Neural crest cell (in vitro differentiated cells): ENCODE measurements at regions not wholly inside any gene's neighbourhood (a gene's known extent, or its start where the extent isn't known, plus 50 kb on each side); places are given as distances from the start of the nearest gene placed in this dataset.

Experiments used
- DNase-seq: peaks from one replicate; pipeline ENCODE4 v3.0.0; 2021; ENCODE audit warnings: low read depth, mixed read lengths, low spot score
- H3K27ac Mint-ChIP-seq: one replicate; pipeline ENCODE4 v1.8.0; 2021; ENCODE audit warnings: mild to moderate bottlenecking, mixed read lengths; ENCODE audit not compliant: unreplicated experiment
- H3K27me3 Mint-ChIP-seq: 2 replicates; pipeline ENCODE4 v1.8.0; 2021; ENCODE audit warnings: low read depth, mild to moderate bottlenecking, mixed read lengths
- H3K36me3 Mint-ChIP-seq: 2 replicates; pipeline ENCODE4 v1.8.0; 2021; ENCODE audit warnings: low read depth, mild to moderate bottlenecking, mixed read lengths
- H3K4me1 Mint-ChIP-seq: 2 replicates; pipeline ENCODE4 v1.8.0; 2021; ENCODE audit warnings: mixed read lengths
- H3K4me3 Mint-ChIP-seq: one replicate; pipeline ENCODE4 v1.8.0; 2021; ENCODE audit warnings: mild to moderate bottlenecking, mixed read lengths
- H3K9me3 Mint-ChIP-seq: 2 replicates; pipeline ENCODE4 v1.8.0; 2021; ENCODE audit warnings: mixed read lengths
- TF ChIP-seq, protein P1 (sequence below): fragments of 200-600 bp; sonication (generic); conservative IDR thresholded peaks from 2 replicates; pipeline ENCODE4 v1.5.0; 2021; ENCODE audit warnings: antibody characterized with exemption, mild to moderate bottlenecking

DNA sequence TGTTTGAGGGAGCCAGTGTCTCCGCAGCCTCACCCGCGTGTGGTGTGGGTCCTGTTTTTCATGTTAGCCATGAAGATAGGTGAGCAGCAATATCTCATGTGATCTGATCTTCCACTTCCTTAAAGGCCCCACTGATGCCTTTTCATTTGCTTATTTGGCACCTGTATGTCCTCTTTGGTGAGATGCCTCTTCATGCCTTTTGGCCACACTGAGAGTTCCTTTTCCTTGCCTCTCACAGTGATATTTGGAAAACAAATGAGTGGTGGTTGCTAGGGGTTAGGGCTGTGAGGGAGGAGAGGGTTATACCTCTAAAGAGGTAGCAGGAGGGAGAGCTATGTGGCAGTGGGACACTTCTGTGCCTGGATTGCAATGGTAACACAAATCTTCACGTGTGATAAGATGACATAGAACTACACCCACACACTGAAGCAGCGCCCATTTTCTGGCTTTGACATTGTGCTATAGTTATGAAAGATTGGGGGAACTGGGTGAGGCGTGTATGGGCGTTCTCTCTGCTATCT lies 90.4 kb upstream of the TNS3 start:
- no peak overlapping the region for H3K27ac Mint-ChIP-seq
- no peak for DNase-seq
- H3K4me1 Mint-ChIP-seq = peaks cover 20% of the 10 kb centered on the region
- no peaks in the 10 kb centered on the region for H3K9me3 Mint-ChIP-seq
- no peaks in the 10 kb centered on the region for H3K36me3 Mint-ChIP-seq
- no peak overlapping the region for H3K4me3 Mint-ChIP-seq
- H3K27me3 Mint-ChIP-seq = peaks cover 2% of the 10 kb centered on the region
- TF ChIP-seq, protein P1, sequence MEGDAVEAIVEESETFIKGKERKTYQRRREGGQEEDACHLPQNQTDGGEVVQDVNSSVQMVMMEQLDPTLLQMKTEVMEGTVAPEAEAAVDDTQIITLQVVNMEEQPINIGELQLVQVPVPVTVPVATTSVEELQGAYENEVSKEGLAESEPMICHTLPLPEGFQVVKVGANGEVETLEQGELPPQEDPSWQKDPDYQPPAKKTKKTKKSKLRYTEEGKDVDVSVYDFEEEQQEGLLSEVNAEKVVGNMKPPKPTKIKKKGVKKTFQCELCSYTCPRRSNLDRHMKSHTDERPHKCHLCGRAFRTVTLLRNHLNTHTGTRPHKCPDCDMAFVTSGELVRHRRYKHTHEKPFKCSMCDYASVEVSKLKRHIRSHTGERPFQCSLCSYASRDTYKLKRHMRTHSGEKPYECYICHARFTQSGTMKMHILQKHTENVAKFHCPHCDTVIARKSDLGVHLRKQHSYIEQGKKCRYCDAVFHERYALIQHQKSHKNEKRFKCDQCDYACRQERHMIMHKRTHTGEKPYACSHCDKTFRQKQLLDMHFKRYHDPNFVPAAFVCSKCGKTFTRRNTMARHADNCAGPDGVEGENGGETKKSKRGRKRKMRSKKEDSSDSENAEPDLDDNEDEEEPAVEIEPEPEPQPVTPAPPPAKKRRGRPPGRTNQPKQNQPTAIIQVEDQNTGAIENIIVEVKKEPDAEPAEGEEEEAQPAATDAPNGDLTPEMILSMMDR = no peak

DNA sequence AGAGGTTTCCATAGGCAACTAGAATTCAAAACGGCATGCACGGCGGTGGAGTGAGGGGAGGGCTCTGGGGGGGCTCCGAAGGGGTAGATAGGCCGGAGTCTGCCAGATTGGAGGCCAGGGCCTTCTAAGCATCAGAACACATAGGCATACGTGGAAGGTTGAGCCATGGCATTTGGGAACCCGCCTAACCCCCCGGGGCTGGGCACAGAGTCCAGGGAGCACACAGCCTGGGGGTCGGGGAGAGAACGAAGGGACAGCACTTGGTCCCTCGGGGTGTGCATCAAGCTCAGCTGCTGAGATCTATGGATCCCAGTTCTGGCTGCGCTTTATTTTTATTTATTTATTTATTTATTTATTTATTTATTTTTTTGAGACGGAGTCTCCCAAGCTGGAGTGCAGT lies 89.4 kb upstream of the TNS3 start:
- Mint-ChIP-seq H3K4me1 (peaks cover 18% of the 10 kb centered on the region), H3K4me3 (no peak overlapping the region), H3K27ac (no peak overlapping the region), H3K27me3 (peaks cover 2% of the 10 kb centered on the region), H3K9me3 (no peaks in the 10 kb centered on the region), H3K36me3 (no peaks in the 10 kb centered on the region)
- TF ChIP-seq, protein P1 = no peak
- DNase-seq = no peak

DNA sequence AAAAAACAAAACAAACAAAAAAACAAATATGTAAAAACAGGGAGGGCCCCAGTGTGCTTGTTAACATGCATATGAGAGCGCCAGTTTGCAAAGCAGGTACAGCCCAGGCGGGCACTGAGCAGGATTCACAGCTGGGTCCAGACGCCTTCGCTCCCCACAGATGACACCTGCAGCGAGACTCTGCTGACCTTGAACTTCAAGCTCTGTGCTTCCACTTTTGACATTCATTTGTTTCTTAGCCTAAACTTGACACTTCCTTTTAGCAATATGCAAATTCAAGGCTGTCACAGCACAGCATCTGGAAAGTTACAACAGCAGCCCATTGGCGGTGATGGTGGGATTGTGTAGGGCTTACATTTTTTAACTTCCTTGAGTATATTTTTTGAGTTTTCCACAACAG lies 88.8 kb upstream of the TNS3 start:
- Mint-ChIP-seq H3K27me3 (peaks cover 2% of the 10 kb centered on the region), H3K9me3 (no peaks in the 10 kb centered on the region), H3K4me1 (peaks cover 21% of the 10 kb centered on the region), H3K27ac (no peak overlapping the region), H3K36me3 (no peaks in the 10 kb centered on the region), H3K4me3 (no peak overlapping the region)
- no peak for DNase-seq
- TF ChIP-seq, protein P1 = no peak

DNA sequence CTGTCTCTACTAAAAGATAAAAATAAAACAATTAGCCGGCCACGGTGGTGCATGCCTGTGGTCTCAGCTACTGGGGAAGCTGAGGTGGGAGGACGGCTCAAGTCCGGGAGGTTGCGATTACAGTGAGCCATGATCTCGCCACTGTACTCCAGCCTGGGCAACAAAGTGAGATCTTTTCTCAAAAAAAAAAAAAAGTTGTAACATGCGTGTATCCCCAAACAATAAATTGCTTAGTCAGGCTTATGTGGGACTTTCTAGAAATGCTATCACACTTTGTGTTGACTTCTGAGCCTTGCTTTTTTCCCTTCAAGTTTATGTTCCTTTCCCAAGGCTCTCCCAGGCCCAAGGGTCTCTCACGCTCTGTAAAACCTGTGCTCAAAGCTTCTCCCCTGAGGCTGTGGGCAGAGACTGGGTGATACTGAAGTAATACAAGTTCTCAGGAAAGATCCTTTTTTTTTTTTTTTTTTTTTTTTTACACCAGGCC lies 88.0 kb upstream of the TNS3 start:
- no peak for DNase-seq
- Mint-ChIP-seq H3K4me3 (no peak overlapping the region), H3K4me1 (peaks cover 24% of the 10 kb centered on the region), H3K27me3 (peaks cover 2% of the 10 kb centered on the region), H3K9me3 (no peaks in the 10 kb centered on the region), H3K27ac (no peak overlapping the region), H3K36me3 (no peaks in the 10 kb centered on the region)
- TF ChIP-seq, protein P1 = no peak

DNA sequence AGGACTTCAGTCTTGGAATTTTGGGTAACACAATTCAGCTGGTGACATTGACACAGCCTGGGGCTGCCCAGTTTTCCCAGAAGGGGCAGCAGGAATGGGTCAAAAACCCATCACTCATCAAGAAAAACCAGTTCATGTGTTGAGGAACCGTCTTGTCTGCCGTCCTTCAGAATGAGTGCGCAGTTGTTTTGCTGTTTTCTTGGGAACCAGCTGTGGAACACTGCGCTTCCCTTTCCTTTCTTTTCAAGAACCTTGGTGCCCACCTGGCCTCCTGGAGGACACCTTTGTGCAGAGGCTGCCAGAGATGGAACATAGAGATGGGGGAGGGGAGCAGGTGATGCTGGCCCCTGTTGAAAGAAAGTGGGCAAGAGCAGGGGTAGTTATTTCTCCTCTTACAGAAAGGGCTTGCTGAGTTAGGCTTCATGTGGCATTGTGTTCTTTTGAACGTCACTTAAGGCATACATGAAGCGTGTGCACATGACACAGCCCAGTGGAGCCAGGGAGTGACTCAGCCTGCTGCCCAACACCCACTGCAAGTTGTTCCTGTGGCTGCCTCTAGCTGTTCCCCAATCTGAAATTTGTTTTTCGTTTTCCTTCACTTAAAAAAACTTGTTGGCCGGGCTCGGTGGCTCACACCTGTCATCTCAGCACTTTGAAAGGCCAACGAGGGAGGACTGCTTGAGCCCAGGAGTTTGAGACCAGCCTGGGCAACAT lies 87.4 kb upstream of the TNS3 start:
- H3K27ac Mint-ChIP-seq = no peak overlapping the region
- no peak overlapping the region for H3K4me3 Mint-ChIP-seq
- no peaks in the 10 kb centered on the region for H3K9me3 Mint-ChIP-seq

More for the DNA sequence above, 87.4 kb upstream of the TNS3 start:
- peaks cover 2% of the 10 kb centered on the region for H3K27me3 Mint-ChIP-seq
- DNase-seq = no peak
- TF ChIP-seq, protein P1 = no peak
- peaks cover 24% of the 10 kb centered on the region for H3K4me1 Mint-ChIP-seq
- no peaks in the 10 kb centered on the region for H3K36me3 Mint-ChIP-seq
